ENCODE measurements at regions not wholly inside any gene's neighbourhood (a gene's known extent, or its start where the extent isn't known, plus 50 kb on each side); places are given as distances from the start of the nearest gene placed in this dataset.

GRCh38 chr2:6008726-6009125, 316.5 kb downstream of the SOX11 start:
- no peak overlapping the region for H3K4me3 ChIP-seq (ENCODE audit: low read length in 2 of 2)
- H3K27me3 ChIP-seq (ENCODE audit: control insufficient read depth in 2 of 2, insufficient read depth in 2 of 2, low read length in 2 of 2): no peaks in the 10 kb centered on the region
- no peak overlapping the region for H3K27ac ChIP-seq (ENCODE audit: low read depth in 2 of 2, low read length in 2 of 2)
- H3K9ac ChIP-seq (ENCODE audit: low read depth in 1 of 2, low read length in 2 of 2): no peak overlapping the region
- no peaks in the 10 kb centered on the region for H3K9me3 ChIP-seq (ENCODE audit: control insufficient read depth in 2 of 2, low read length in 2 of 2)
- H3K4me1 ChIP-seq (ENCODE audit: control insufficient read depth in 2 of 2, insufficient read depth in 2 of 2, low read length in 2 of 2): no peaks in the 10 kb centered on the region
- no peaks in the 10 kb centered on the region for H3K36me3 ChIP-seq (ENCODE audit: control insufficient read depth in 2 of 2, insufficient read depth in 2 of 2, low read length in 2 of 2)

- no peaks in the 10 kb centered on the region for H3K36me3 ChIP-seq (ENCODE audit: control insufficient read depth in 2 of 2, insufficient read depth in 2 of 2, low read length in 2 of 2)
- no peak overlapping the region for H3K9ac ChIP-seq (ENCODE audit: low read depth in 1 of 2, low read length in 2 of 2)
- no peak overlapping the region for H3K4me3 ChIP-seq (ENCODE audit: low read length in 2 of 2)
- H3K27me3 ChIP-seq (ENCODE audit: control insufficient read depth in 2 of 2, insufficient read depth in 2 of 2, low read length in 2 of 2): no peaks in the 10 kb centered on the region
- no peak overlapping the region for H3K27ac ChIP-seq (ENCODE audit: low read depth in 2 of 2, low read length in 2 of 2)
- no peaks in the 10 kb centered on the region for H3K4me1 ChIP-seq (ENCODE audit: control insufficient read depth in 2 of 2, insufficient read depth in 2 of 2, low read length in 2 of 2)
- no peaks in the 10 kb centered on the region for H3K9me3 ChIP-seq (ENCODE audit: control insufficient read depth in 2 of 2, low read length in 2 of 2)
Observed at GRCh38 chr2:6010163-6010562, 318.0 kb downstream of the SOX11 start.

DNA sequence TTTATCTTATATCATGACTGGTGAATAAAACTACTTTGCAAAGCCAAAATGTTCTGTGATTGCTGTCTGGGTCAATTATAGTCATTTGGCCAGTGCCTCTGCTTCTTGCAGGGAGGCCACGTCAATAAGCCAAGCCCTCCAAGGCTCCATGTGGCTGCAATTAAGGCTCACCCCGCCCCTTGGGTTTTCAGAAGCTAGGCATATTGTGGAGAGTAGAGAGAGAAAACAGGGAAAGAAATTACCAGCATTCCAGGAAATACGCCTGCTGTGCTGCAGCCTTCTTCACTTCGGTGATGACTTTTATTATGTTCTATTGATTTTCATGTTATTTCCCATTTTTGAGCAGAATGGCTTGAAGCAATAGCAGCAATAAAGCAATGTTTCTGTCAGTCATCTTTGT, 319.7 kb downstream of the SOX11 start:
- Histone ChIP-seq H3K9ac (ENCODE audit: low read depth in 1 of 2, low read length in 2 of 2) (no peak overlapping the region), H3K27me3 (ENCODE audit: control insufficient read depth in 2 of 2, insufficient read depth in 2 of 2, low read length in 2 of 2) (no peaks in the 10 kb centered on the region), H3K4me3 (ENCODE audit: low read length in 2 of 2) (no peak overlapping the region), H3K9me3 (ENCODE audit: control insufficient read depth in 2 of 2, low read length in 2 of 2) (no peaks in the 10 kb centered on the region), H3K27ac (ENCODE audit: low read depth in 2 of 2, low read length in 2 of 2) (no peak overlapping the region), H3K36me3 (ENCODE audit: control insufficient read depth in 2 of 2, insufficient read depth in 2 of 2, low read length in 2 of 2) (no peaks in the 10 kb centered on the region), H3K4me1 (ENCODE audit: control insufficient read depth in 2 of 2, insufficient read depth in 2 of 2, low read length in 2 of 2) (no peaks in the 10 kb centered on the region)

GRCh38 chr2:6017736-6018286, 325.6 kb downstream of the SOX11 start:
- H3K9ac ChIP-seq (ENCODE audit: low read depth in 1 of 2, low read length in 2 of 2): no peak overlapping the region
- H3K27me3 ChIP-seq (ENCODE audit: control insufficient read depth in 2 of 2, insufficient read depth in 2 of 2, low read length in 2 of 2): no peaks in the 10 kb centered on the region
- no peaks in the 10 kb centered on the region for H3K9me3 ChIP-seq (ENCODE audit: control insufficient read depth in 2 of 2, low read length in 2 of 2)
- no peak overlapping the region for H3K27ac ChIP-seq (ENCODE audit: low read depth in 2 of 2, low read length in 2 of 2)
- no peaks in the 10 kb centered on the region for H3K4me1 ChIP-seq (ENCODE audit: control insufficient read depth in 2 of 2, insufficient read depth in 2 of 2, low read length in 2 of 2)
- no peaks in the 10 kb centered on the region for H3K36me3 ChIP-seq (ENCODE audit: control insufficient read depth in 2 of 2, insufficient read depth in 2 of 2, low read length in 2 of 2)
- H3K4me3 ChIP-seq (ENCODE audit: low read length in 2 of 2): no peak overlapping the region

DNA sequence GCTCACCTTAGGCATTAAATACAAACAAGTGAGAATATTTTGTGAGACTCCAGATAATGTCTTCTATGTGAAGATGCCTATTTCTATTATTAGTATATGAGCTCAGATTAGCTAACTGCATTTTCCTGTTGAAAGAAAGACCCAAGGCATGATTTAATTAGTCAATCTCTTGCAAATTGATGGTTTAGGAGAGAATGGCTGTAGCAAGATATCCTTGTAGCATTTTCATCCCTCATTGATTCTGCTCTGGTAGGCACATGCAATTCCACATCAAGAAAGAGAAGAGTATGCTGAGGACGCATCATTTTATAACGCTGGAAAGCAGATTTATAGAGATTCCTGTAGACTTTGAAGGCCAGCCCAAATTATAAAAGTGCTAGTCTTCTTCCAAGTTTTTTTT, 332.0 kb downstream of the SOX11 start:
- Histone ChIP-seq H3K9me3 (ENCODE audit: control insufficient read depth in 2 of 2, low read length in 2 of 2) (no peaks in the 10 kb centered on the region), H3K4me1 (ENCODE audit: control insufficient read depth in 2 of 2, insufficient read depth in 2 of 2, low read length in 2 of 2) (no peaks in the 10 kb centered on the region), H3K4me3 (ENCODE audit: low read length in 2 of 2) (no peak overlapping the region)

GRCh38 chr2:6024784-6025183, 332.6 kb downstream of the SOX11 start:
- H3K4me1 ChIP-seq (ENCODE audit: control insufficient read depth in 2 of 2, insufficient read depth in 2 of 2, low read length in 2 of 2): no peaks in the 10 kb centered on the region
- H3K9me3 ChIP-seq (ENCODE audit: control insufficient read depth in 2 of 2, low read length in 2 of 2): no peaks in the 10 kb centered on the region
- no peak overlapping the region for H3K27ac ChIP-seq (ENCODE audit: low read depth in 2 of 2, low read length in 2 of 2)
- H3K4me3 ChIP-seq (ENCODE audit: low read length in 2 of 2): no peak overlapping the region
- no peaks in the 10 kb centered on the region for H3K27me3 ChIP-seq (ENCODE audit: control insufficient read depth in 2 of 2, insufficient read depth in 2 of 2, low read length in 2 of 2)
- H3K9ac ChIP-seq (ENCODE audit: low read depth in 1 of 2, low read length in 2 of 2): no peak overlapping the region
- H3K36me3 ChIP-seq (ENCODE audit: control insufficient read depth in 2 of 2, insufficient read depth in 2 of 2, low read length in 2 of 2): no peaks in the 10 kb centered on the region

More for the DNA sequence above, 332.0 kb downstream of the SOX11 start:
- H3K36me3 ChIP-seq (ENCODE audit: control insufficient read depth in 2 of 2, insufficient read depth in 2 of 2, low read length in 2 of 2): no peaks in the 10 kb centered on the region
- H3K9ac ChIP-seq (ENCODE audit: low read depth in 1 of 2, low read length in 2 of 2): no peak overlapping the region
- H3K27me3 ChIP-seq (ENCODE audit: control insufficient read depth in 2 of 2, insufficient read depth in 2 of 2, low read length in 2 of 2): no peaks in the 10 kb centered on the region
- no peak overlapping the region for H3K27ac ChIP-seq (ENCODE audit: low read depth in 2 of 2, low read length in 2 of 2)

GRCh38 chr2:6025391-6025790, 333.2 kb downstream of the SOX11 start:
- Histone ChIP-seq H3K9me3 (ENCODE audit: control insufficient read depth in 2 of 2, low read length in 2 of 2) (no peaks in the 10 kb centered on the region), H3K36me3 (ENCODE audit: control insufficient read depth in 2 of 2, insufficient read depth in 2 of 2, low read length in 2 of 2) (no peaks in the 10 kb centered on the region), H3K4me1 (ENCODE audit: control insufficient read depth in 2 of 2, insufficient read depth in 2 of 2, low read length in 2 of 2) (no peaks in the 10 kb centered on the region), H3K4me3 (ENCODE audit: low read length in 2 of 2) (no peak overlapping the region), H3K9ac (ENCODE audit: low read depth in 1 of 2, low read length in 2 of 2) (no peak overlapping the region), H3K27ac (ENCODE audit: low read depth in 2 of 2, low read length in 2 of 2) (no peak overlapping the region), H3K27me3 (ENCODE audit: control insufficient read depth in 2 of 2, insufficient read depth in 2 of 2, low read length in 2 of 2) (no peaks in the 10 kb centered on the region)

GRCh38 chr2:6027066-6027465, 334.9 kb downstream of the SOX11 start:
- no peak overlapping the region for H3K27ac ChIP-seq (ENCODE audit: low read depth in 2 of 2, low read length in 2 of 2)
- no peaks in the 10 kb centered on the region for H3K4me1 ChIP-seq (ENCODE audit: control insufficient read depth in 2 of 2, insufficient read depth in 2 of 2, low read length in 2 of 2)
- no peak overlapping the region for H3K9ac ChIP-seq (ENCODE audit: low read depth in 1 of 2, low read length in 2 of 2)
- no peaks in the 10 kb centered on the region for H3K36me3 ChIP-seq (ENCODE audit: control insufficient read depth in 2 of 2, insufficient read depth in 2 of 2, low read length in 2 of 2)
- no peaks in the 10 kb centered on the region for H3K9me3 ChIP-seq (ENCODE audit: control insufficient read depth in 2 of 2, low read length in 2 of 2)
- no peaks in the 10 kb centered on the region for H3K27me3 ChIP-seq (ENCODE audit: control insufficient read depth in 2 of 2, insufficient read depth in 2 of 2, low read length in 2 of 2)
- no peak overlapping the region for H3K4me3 ChIP-seq (ENCODE audit: low read length in 2 of 2)

DNA sequence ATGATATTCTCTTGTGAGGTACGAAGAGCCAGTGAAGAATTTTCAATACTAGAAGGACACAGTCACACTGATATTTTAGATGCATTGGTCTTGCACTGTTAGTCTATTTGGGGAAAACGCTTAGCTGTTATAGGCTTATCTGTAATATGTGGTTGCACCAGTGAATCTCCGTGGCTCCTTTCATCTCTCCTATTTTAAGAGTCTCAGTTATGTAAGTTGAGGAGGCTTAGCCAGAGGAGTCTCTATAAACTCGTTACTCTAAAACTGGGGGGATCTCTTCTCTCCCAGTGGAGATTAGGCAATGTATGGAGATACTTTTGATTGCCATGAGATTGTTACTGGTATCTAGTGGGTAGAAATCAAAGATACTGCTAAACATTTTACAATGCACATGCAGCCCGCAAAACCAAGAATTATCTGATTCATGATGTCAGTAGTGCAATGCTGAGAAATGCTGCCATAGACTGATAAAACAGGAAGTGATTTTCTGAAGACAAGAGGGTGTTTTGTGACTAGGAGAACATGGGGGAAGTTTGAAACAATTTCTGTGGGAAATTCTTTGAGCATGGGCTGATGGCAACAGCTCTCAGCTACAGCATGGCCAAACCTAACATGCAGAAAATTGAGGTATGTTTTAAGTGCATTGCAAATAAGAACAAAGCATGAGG, 339.1 kb downstream of the SOX11 start:
- no peaks in the 10 kb centered on the region for H3K36me3 ChIP-seq (ENCODE audit: control insufficient read depth in 2 of 2, insufficient read depth in 2 of 2, low read length in 2 of 2)
- no peak overlapping the region for H3K4me3 ChIP-seq (ENCODE audit: low read length in 2 of 2)
- H3K4me1 ChIP-seq (ENCODE audit: control insufficient read depth in 2 of 2, insufficient read depth in 2 of 2, low read length in 2 of 2): no peaks in the 10 kb centered on the region
- H3K9ac ChIP-seq (ENCODE audit: low read depth in 1 of 2, low read length in 2 of 2): no peak overlapping the region
- no peaks in the 10 kb centered on the region for H3K27me3 ChIP-seq (ENCODE audit: control insufficient read depth in 2 of 2, insufficient read depth in 2 of 2, low read length in 2 of 2)
- no peaks in the 10 kb centered on the region for H3K9me3 ChIP-seq (ENCODE audit: control insufficient read depth in 2 of 2, low read length in 2 of 2)
- H3K27ac ChIP-seq (ENCODE audit: low read depth in 2 of 2, low read length in 2 of 2): no peak overlapping the region

DNA sequence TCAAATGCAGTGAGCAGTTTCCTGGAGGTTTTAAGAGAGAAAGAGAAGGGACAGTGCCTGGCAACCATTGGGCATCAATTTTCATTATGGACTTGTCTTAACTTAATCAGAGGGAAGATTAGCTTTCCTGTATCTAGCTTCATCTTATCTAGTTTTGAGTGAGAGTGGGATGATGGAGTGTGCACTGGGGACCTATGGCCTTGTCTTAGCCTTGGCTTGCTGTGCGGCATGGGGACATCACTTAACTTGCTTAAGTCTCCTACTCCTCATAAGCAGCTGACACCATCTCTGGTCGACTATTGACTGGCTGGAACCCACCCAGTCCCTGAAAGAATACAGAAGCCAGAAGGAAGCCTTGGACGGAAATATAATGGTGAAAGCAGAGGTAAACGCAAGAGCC, 344.0 kb downstream of the SOX11 start:
- H3K4me3 ChIP-seq (ENCODE audit: low read length in 2 of 2): no peak overlapping the region
- no peak overlapping the region for H3K9ac ChIP-seq (ENCODE audit: low read depth in 1 of 2, low read length in 2 of 2)
- no peak overlapping the region for H3K27ac ChIP-seq (ENCODE audit: low read depth in 2 of 2, low read length in 2 of 2)
- H3K27me3 ChIP-seq (ENCODE audit: control insufficient read depth in 2 of 2, insufficient read depth in 2 of 2, low read length in 2 of 2): no peaks in the 10 kb centered on the region
- H3K9me3 ChIP-seq (ENCODE audit: control insufficient read depth in 2 of 2, low read length in 2 of 2): no peaks in the 10 kb centered on the region
- no peaks in the 10 kb centered on the region for H3K36me3 ChIP-seq (ENCODE audit: control insufficient read depth in 2 of 2, insufficient read depth in 2 of 2, low read length in 2 of 2)
- H3K4me1 ChIP-seq (ENCODE audit: control insufficient read depth in 2 of 2, insufficient read depth in 2 of 2, low read length in 2 of 2): no peaks in the 10 kb centered on the region
